ENCODE measurements at regions not wholly inside any gene's neighbourhood (a gene's known extent, or its start where the extent isn't known, plus 50 kb on each side); places are given as distances from the start of the nearest gene placed in this dataset.

GRCh38 chr2:65813631-65814173 is 381.3 kb upstream of the SPRED2 start:
- H3K9ac ChIP-seq (ENCODE audit: low read length): no peak overlapping the region
- no peak overlapping the region for H2BK12ac ChIP-seq (ENCODE audit: low read length)
- H4K8ac ChIP-seq (ENCODE audit: low read depth, low read length): no peak overlapping the region
- H3K4me1 ChIP-seq (ENCODE audit: control insufficient read depth in 1 of 2, insufficient read depth in 2 of 2, low read length in 2 of 2): no peaks in the 10 kb centered on the region
- no peak overlapping the region for H2AFZ ChIP-seq (ENCODE audit: insufficient read depth, low read length, poor library complexity)
- no peaks in the 10 kb centered on the region for H3K79me2 ChIP-seq (ENCODE audit: control insufficient read depth, insufficient read depth, low read length, poor library complexity)
- H3K23ac ChIP-seq (ENCODE audit: low read length): no peak overlapping the region
- H3K18ac ChIP-seq (ENCODE audit: low read length): no peak overlapping the region
- H4K91ac ChIP-seq (ENCODE audit: low read depth, low read length): no peak overlapping the region
- no peak overlapping the region for H2BK5ac ChIP-seq (ENCODE audit: low read depth, low read length, poor library complexity)
- H3K14ac ChIP-seq (ENCODE audit: low read length): no peak overlapping the region
- no peak overlapping the region for H2BK120ac ChIP-seq (ENCODE audit: insufficient read depth, low read length, poor library complexity)
- no peak overlapping the region for H3K27ac ChIP-seq (ENCODE audit: low read depth, low read length)
- H3K4me2 ChIP-seq (ENCODE audit: low read length): no peak overlapping the region
- H3K79me1 ChIP-seq (ENCODE audit: low read length): no peaks in the 10 kb centered on the region
- no CpG with 5 or more reads among the region's 2 CpGs for WGBS (ENCODE audit: extremely low coverage, insufficient coverage, insufficient read length)
- DNase-seq: no peak
- H4K12ac ChIP-seq (ENCODE audit: low read depth, low read length): no peak overlapping the region
- H3K9me3 ChIP-seq (ENCODE audit: insufficient read depth, low read depth, low read length): no peaks in the 10 kb centered on the region
- no peak overlapping the region for H3K4me3 ChIP-seq (ENCODE audit: low read depth, low read length)
- H3K36me3 ChIP-seq (ENCODE audit: control insufficient read depth in 1 of 2, insufficient read depth in 2 of 2, low read length in 2 of 2): no peaks in the 10 kb centered on the region
- no peaks in the 10 kb centered on the region for H3K27me3 ChIP-seq (ENCODE audit: insufficient read depth, low read length)
- H2AK5ac ChIP-seq (ENCODE audit: low read length): no peak overlapping the region
- H3K4ac ChIP-seq (ENCODE audit: low read depth, low read length): no peak overlapping the region

DNA sequence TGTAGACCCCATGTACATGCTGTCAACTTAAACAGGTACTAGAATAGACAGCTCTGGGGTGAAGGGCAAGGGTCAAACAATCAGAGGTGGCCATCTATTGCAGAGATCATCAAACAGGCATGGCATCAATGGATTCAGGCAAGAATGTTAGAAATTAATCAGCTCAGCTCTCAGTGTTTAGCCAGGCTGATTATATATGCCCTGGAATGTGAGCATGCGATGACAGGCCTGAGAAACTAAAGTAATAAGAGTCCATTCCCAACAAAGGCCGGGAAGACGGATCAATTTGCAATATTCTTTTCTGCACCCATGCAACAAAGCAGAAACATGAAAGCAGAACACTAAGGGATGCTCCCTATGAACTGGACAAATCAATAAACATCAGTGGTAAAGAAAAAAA is 380.5 kb upstream of the SPRED2 start:
- no peak overlapping the region for H3K14ac ChIP-seq (ENCODE audit: low read length)
- no peak overlapping the region for H3K18ac ChIP-seq (ENCODE audit: low read length)
- no peak overlapping the region for H3K9ac ChIP-seq (ENCODE audit: low read length)
- no CpG with 5 or more reads among the region's 3 CpGs for WGBS (ENCODE audit: extremely low coverage, insufficient coverage, insufficient read length)
- no peak overlapping the region for H3K4ac ChIP-seq (ENCODE audit: low read depth, low read length)
- H2AK5ac ChIP-seq (ENCODE audit: low read length): no peak overlapping the region
- no peak overlapping the region for H2BK12ac ChIP-seq (ENCODE audit: low read length)
- DNase-seq: no peak
- H3K4me3 ChIP-seq (ENCODE audit: low read depth, low read length): no peak overlapping the region
- H2AFZ ChIP-seq (ENCODE audit: insufficient read depth, low read length, poor library complexity): no peak overlapping the region
- H3K27ac ChIP-seq (ENCODE audit: low read depth, low read length): no peak overlapping the region
- no peak overlapping the region for H4K91ac ChIP-seq (ENCODE audit: low read depth, low read length)
- H3K79me1 ChIP-seq (ENCODE audit: low read length): no peaks in the 10 kb centered on the region
- H3K36me3 ChIP-seq (ENCODE audit: control insufficient read depth in 1 of 2, insufficient read depth in 2 of 2, low read length in 2 of 2): no peaks in the 10 kb centered on the region
- no peaks in the 10 kb centered on the region for H3K79me2 ChIP-seq (ENCODE audit: control insufficient read depth, insufficient read depth, low read length, poor library complexity)
- H3K4me2 ChIP-seq (ENCODE audit: low read length): no peak overlapping the region
- H2BK120ac ChIP-seq (ENCODE audit: insufficient read depth, low read length, poor library complexity): no peak overlapping the region
- H3K23ac ChIP-seq (ENCODE audit: low read length): no peak overlapping the region
- no peaks in the 10 kb centered on the region for H3K9me3 ChIP-seq (ENCODE audit: insufficient read depth, low read depth, low read length)
- no peak overlapping the region for H2BK5ac ChIP-seq (ENCODE audit: low read depth, low read length, poor library complexity)
- no peaks in the 10 kb centered on the region for H3K27me3 ChIP-seq (ENCODE audit: insufficient read depth, low read length)
- no peak overlapping the region for H4K8ac ChIP-seq (ENCODE audit: low read depth, low read length)
- no peak overlapping the region for H4K12ac ChIP-seq (ENCODE audit: low read depth, low read length)
- no peaks in the 10 kb centered on the region for H3K4me1 ChIP-seq (ENCODE audit: control insufficient read depth in 1 of 2, insufficient read depth in 2 of 2, low read length in 2 of 2)

DNA sequence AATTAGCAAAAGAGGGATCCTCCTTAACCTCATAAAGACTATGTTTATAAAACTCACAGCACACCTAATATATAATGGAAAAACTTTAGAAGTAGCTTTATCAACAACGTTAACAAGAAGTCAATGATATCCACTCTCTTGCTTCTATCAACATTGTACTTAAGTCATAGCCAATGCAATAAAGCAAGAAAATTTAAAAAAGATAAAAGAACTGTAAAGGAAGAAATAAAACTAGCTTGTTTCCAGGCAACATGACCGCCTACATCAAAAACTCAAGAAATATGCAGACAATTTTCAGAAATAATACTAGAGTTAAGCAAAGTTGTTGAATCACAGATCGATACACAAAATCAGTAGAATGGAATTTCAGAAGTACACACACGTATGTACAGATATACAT is 375.5 kb upstream of the SPRED2 start:
- H2BK120ac ChIP-seq (ENCODE audit: insufficient read depth, low read length, poor library complexity): no peak overlapping the region
- H2BK12ac ChIP-seq (ENCODE audit: low read length): no peak overlapping the region
- no peaks in the 10 kb centered on the region for H3K79me1 ChIP-seq (ENCODE audit: low read length)
- no peak for DNase-seq
- no peak overlapping the region for H4K8ac ChIP-seq (ENCODE audit: low read depth, low read length)
- no peaks in the 10 kb centered on the region for H3K4me1 ChIP-seq (ENCODE audit: control insufficient read depth in 1 of 2, insufficient read depth in 2 of 2, low read length in 2 of 2)
- no peak overlapping the region for H2AFZ ChIP-seq (ENCODE audit: insufficient read depth, low read length, poor library complexity)
- H3K27ac ChIP-seq (ENCODE audit: low read depth, low read length): no peak overlapping the region
- no peaks in the 10 kb centered on the region for H3K27me3 ChIP-seq (ENCODE audit: insufficient read depth, low read length)
- no peaks in the 10 kb centered on the region for H3K36me3 ChIP-seq (ENCODE audit: control insufficient read depth in 1 of 2, insufficient read depth in 2 of 2, low read length in 2 of 2)
- no peak overlapping the region for H3K14ac ChIP-seq (ENCODE audit: low read length)
- H3K23ac ChIP-seq (ENCODE audit: low read length): no peak overlapping the region
- H4K12ac ChIP-seq (ENCODE audit: low read depth, low read length): no peak overlapping the region
- no peak overlapping the region for H3K4ac ChIP-seq (ENCODE audit: low read depth, low read length)
- H3K18ac ChIP-seq (ENCODE audit: low read length): no peak overlapping the region
- no peak overlapping the region for H3K9ac ChIP-seq (ENCODE audit: low read length)
- H4K91ac ChIP-seq (ENCODE audit: low read depth, low read length): no peak overlapping the region
- H2BK5ac ChIP-seq (ENCODE audit: low read depth, low read length, poor library complexity): no peak overlapping the region
- no peaks in the 10 kb centered on the region for H3K9me3 ChIP-seq (ENCODE audit: insufficient read depth, low read depth, low read length)
- no peak overlapping the region for H3K4me2 ChIP-seq (ENCODE audit: low read length)
- H3K79me2 ChIP-seq (ENCODE audit: control insufficient read depth, insufficient read depth, low read length, poor library complexity): no peaks in the 10 kb centered on the region
- WGBS (ENCODE audit: extremely low coverage, insufficient coverage, insufficient read length): no CpG with 5 or more reads among the region's 4 CpGs
- no peak overlapping the region for H2AK5ac ChIP-seq (ENCODE audit: low read length)
- no peak overlapping the region for H3K4me3 ChIP-seq (ENCODE audit: low read depth, low read length)

- H3K27ac ChIP-seq (ENCODE audit: low read depth, low read length): no peak overlapping the region
- no peak overlapping the region for H3K14ac ChIP-seq (ENCODE audit: low read length)
These were observed 372.4 kb upstream of the SPRED2 start for GRCh38 chr2:65804777-65805176.

More at GRCh38 chr2:65804777-65805176, 372.4 kb upstream of the SPRED2 start:
- H2AFZ ChIP-seq (ENCODE audit: insufficient read depth, low read length, poor library complexity): no peak overlapping the region
- no peak overlapping the region for H2BK120ac ChIP-seq (ENCODE audit: insufficient read depth, low read length, poor library complexity)
- H3K27me3 ChIP-seq (ENCODE audit: insufficient read depth, low read length): no peaks in the 10 kb centered on the region
- no peak overlapping the region for H3K4me2 ChIP-seq (ENCODE audit: low read length)
- no peak overlapping the region for H4K91ac ChIP-seq (ENCODE audit: low read depth, low read length)
- no peak overlapping the region for H4K8ac ChIP-seq (ENCODE audit: low read depth, low read length)
- H2BK5ac ChIP-seq (ENCODE audit: low read depth, low read length, poor library complexity): no peak overlapping the region
- H4K12ac ChIP-seq (ENCODE audit: low read depth, low read length): no peak overlapping the region
- no peak overlapping the region for H3K18ac ChIP-seq (ENCODE audit: low read length)
- WGBS (ENCODE audit: extremely low coverage, insufficient coverage, insufficient read length): no CpG with 5 or more reads among the region's 3 CpGs
- H3K79me1 ChIP-seq (ENCODE audit: low read length): no peaks in the 10 kb centered on the region
- no peak overlapping the region for H3K4me3 ChIP-seq (ENCODE audit: low read depth, low read length)
- H3K79me2 ChIP-seq (ENCODE audit: control insufficient read depth, insufficient read depth, low read length, poor library complexity): no peaks in the 10 kb centered on the region
- H3K36me3 ChIP-seq (ENCODE audit: control insufficient read depth in 1 of 2, insufficient read depth in 2 of 2, low read length in 2 of 2): no peaks in the 10 kb centered on the region
- H3K4ac ChIP-seq (ENCODE audit: low read depth, low read length): no peak overlapping the region
- no peak overlapping the region for H2AK5ac ChIP-seq (ENCODE audit: low read length)
- no peak overlapping the region for H3K23ac ChIP-seq (ENCODE audit: low read length)
- no peaks in the 10 kb centered on the region for H3K4me1 ChIP-seq (ENCODE audit: control insufficient read depth in 1 of 2, insufficient read depth in 2 of 2, low read length in 2 of 2)
- DNase-seq: no peak
- no peaks in the 10 kb centered on the region for H3K9me3 ChIP-seq (ENCODE audit: insufficient read depth, low read depth, low read length)
- no peak overlapping the region for H2BK12ac ChIP-seq (ENCODE audit: low read length)
- H3K9ac ChIP-seq (ENCODE audit: low read length): no peak overlapping the region
